OCI-LY3 (cell line): ENCODE measurements at regions not wholly inside any gene's neighbourhood (a gene's known extent, or its start where the extent isn't known, plus 50 kb on each side); places are given as distances from the start of the nearest gene placed in this dataset.

ENCODE experiments used
- EZH2phosphoT487 ChIP-seq: fragments of 200-600 bp; shearing (Covaris generic); IDR thresholded peaks from 2 replicates; pipeline ENCODE4 v1.6.1; 2018; ENCODE audit warnings: antibody characterized with exemption, mixed run types, low read depth
- TF ChIP-seq, protein P1 (sequence below): fragments of 200-600, 300-600 bp; sonication (generic); IDR thresholded peaks from 2 replicates; pipeline ENCODE4 v1.5.1; 2014; ENCODE audit warnings: antibody characterized with exemption, low read length, low read depth

DNA sequence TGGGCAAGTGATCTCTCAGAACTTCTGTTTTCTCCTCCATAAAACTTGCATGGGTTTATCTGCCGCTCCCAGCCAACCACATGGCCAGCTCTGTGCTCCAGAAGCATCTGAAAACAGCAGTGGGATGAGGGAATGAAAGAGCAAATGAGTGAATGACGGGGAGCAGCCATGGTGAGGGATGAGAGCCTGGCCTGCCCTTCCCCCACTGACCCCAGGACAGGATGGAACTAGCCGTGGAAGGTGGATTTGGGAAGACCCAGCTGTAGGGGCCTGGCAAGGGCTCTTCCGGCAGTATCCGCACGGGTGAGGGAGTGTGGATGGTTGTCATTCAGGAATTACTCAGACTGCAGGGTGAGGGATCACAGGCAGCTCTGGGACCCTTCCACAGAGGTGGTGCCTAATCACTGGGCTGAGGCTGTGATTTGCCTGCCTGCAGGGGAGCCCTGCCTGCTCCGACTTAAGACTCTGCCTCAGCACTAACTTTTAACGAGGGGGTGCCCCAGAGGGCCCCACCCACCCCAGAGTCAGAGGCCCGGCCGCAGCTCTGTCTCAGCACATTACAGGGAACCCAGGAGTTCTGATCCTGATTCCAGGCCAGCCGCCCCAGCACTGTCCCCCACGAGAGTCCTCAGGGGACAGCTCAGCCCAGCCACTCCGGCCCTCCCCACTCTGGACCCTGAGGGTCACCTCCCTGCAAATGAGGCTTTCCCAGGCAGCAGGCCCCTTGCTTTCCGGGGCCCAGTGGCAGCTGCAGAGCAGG, 136.8 kb upstream of the C14orf180 start:
- TF ChIP-seq, protein P1, sequence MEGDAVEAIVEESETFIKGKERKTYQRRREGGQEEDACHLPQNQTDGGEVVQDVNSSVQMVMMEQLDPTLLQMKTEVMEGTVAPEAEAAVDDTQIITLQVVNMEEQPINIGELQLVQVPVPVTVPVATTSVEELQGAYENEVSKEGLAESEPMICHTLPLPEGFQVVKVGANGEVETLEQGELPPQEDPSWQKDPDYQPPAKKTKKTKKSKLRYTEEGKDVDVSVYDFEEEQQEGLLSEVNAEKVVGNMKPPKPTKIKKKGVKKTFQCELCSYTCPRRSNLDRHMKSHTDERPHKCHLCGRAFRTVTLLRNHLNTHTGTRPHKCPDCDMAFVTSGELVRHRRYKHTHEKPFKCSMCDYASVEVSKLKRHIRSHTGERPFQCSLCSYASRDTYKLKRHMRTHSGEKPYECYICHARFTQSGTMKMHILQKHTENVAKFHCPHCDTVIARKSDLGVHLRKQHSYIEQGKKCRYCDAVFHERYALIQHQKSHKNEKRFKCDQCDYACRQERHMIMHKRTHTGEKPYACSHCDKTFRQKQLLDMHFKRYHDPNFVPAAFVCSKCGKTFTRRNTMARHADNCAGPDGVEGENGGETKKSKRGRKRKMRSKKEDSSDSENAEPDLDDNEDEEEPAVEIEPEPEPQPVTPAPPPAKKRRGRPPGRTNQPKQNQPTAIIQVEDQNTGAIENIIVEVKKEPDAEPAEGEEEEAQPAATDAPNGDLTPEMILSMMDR = no peak
- TF ChIP-seq EZH2phosphoT487 = no peak
